Caki2 (cell line): ENCODE measurements at regions not wholly inside any gene's neighbourhood (a gene's known extent, or its start where the extent isn't known, plus 50 kb on each side); places are given as distances from the start of the nearest gene placed in this dataset.

Source experiments
- DNase-seq: peaks from one replicate; pipeline ENCODE4 v3.0.0-alpha.2; 2015; ENCODE audit warnings: low read depth
- in situ Hi-C: cut with HindIII; loops from 2 replicates; pipeline ENCODE4 v1.10.0; 2016; ENCODE audit warnings: low sequenced_read_pairs, low pct_unique_long_range_greater_than_20kb, mixed read lengths

DNA sequence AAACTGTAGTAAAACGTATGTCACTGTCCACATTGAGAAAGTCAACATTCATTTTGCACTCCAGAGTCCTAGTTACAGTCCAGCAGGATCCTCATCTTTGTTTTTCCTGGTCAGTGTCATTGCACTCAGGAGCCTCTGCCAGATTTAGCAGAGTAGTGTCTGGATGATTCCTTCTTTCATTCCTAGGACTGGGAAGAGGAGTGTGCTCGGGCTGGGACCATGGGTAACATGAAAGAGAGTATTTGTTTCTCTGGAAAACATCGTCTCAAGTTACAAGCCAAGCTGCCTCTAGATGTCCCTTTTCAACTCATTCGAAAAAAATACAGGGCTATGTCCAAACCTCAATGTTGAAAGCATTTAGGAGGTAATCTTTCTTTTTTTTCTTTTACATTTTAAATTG, 69.9 kb upstream of the TNIP3 start:
- no peak for DNase-seq
- in situ Hi-C loops = no loop called here

GRCh38 chr4:121229993-121230392, 65.9 kb upstream of the TNIP3 start:
- no peak for DNase-seq
- in situ Hi-C loops = no loop called here

GRCh38 chr4:121228848-121229247, 64.7 kb upstream of the TNIP3 start:
- in situ Hi-C loops = no loop called here
- no peak for DNase-seq

DNA sequence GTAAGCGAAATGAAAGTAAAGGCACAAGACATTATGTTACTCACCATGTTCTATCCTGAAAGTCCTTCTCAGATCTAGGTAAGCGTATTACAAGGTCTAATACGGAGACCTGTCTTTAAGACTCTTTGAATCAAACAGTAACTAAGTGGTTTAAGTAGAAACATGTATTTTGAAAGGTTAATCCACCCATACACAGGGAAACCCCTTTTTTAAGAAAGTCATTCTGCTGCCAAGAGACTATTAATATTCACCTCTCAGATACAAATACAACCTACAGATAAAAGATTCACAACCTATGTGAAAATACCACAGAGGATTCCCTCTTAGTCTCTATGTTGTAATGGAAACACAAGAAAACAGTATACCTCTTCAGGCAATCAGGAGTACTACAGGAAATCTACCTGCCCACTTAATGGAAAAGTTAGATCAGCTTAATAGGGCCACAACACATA, 63.2 kb upstream of the TNIP3 start:
- in situ Hi-C loops = no loop called here
- DNase-seq = no peak

GRCh38 chr4:121226362-121226761, 62.2 kb upstream of the TNIP3 start:
- in situ Hi-C loops = no loop called here
- DNase-seq = no peak

GRCh38 chr4:121221608-121222007, 57.5 kb upstream of the TNIP3 start:
- DNase-seq = no peak
- in situ Hi-C loops = no loop called here

- in situ Hi-C loops = no loop called here
- DNase-seq = no peak
Measured at GRCh38 chr4:121221201-121221600, 57.1 kb upstream of the TNIP3 start.

DNA sequence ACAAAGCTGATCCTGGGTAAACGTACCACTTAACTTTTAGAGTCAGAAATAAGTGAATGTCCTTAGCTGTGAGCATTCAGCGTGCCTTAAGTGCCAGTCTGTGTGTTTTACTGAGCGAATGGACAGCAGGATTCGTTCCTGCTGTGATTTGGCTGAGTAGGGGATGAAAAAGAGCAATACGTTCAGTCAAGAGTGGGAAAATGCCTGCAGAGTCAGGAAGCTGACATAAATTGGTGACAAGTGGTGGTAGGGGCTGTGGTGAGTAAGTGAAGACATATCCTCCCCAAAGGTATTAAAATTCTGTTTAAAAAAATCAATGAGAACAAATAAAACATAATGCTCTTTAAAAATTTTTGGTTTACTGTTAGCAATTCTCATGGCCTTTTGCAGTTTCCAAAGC, 56.6 kb upstream of the TNIP3 start:
- DNase-seq = no peak
- in situ Hi-C loops = no loop called here

GRCh38 chr4:121219227-121219626, 55.1 kb upstream of the TNIP3 start:
- in situ Hi-C loops = no loop called here
- no peak for DNase-seq

DNA sequence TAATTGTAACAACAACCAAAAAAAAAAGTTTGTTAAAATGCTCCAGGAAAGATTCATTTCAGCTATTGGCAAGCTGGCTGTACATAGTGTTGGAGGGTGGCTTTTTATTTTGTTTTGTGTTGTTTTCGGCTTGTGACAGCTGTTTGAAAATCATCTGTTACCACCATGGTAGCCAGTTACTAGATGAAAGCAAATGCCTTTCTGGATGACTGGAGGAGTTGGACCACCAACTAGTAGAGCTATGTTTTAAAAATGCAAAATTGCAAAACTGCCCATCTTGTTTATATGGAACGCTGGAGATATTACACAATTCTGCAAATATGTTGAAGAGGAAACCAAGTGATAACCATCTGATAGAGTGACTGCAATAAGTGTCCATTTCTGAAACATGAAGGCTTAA, 53.2 kb upstream of the TNIP3 start:
- in situ Hi-C loops = no loop called here
- no peak for DNase-seq

- in situ Hi-C loops = no loop called here
- DNase-seq = no peak
Measured at GRCh38 chr4:121216461-121216860, 52.3 kb upstream of the TNIP3 start.

DNA sequence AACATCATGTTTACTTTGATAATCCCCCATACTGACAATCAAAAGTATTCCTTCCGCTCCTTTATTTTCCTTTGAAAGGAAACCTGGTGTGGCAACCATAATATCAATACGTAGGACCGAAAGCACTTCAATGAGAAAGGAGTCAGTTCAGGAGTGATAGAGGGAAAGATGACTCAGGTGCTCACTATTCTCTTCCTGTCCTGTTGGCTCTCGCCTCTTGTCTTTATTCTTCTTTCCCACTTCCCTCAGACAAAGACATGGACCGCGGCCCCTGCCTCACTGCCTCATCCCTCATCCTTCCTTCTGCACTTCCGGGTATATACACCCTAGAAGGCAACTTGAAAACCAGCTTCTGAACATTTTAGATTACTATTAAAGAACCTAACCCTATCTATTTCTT, 49.8 kb upstream of the TNIP3 start:
- DNase-seq = no peak
- in situ Hi-C loops = no loop called here
